ENCODE measurements at regions not wholly inside any gene's neighbourhood (a gene's known extent, or its start where the extent isn't known, plus 50 kb on each side); places are given as distances from the start of the nearest gene placed in this dataset.

GRCh38 chr6:95243053-95243452, 334.3 kb upstream of the MANEA start:
- DNase-seq, result no peak

GRCh38 chr6:95244751-95245150, 332.6 kb upstream of the MANEA start:
- no peak for DNase-seq

GRCh38 chr6:95248499-95248898, 328.8 kb upstream of the MANEA start:
- no peak for DNase-seq

- no peak for DNase-seq
These were observed 328.2 kb upstream of the MANEA start for GRCh38 chr6:95249175-95249574.

- no peak for DNase-seq
These were observed 327.7 kb upstream of the MANEA start for GRCh38 chr6:95249661-95250060.

- DNase-seq, result no peak
These were observed 313.5 kb upstream of the MANEA start for GRCh38 chr6:95263840-95264239.

GRCh38 chr6:95266537-95267258, 310.6 kb upstream of the MANEA start:
- DNase-seq, result no peak

GRCh38 chr6:95274686-95275235, 302.6 kb upstream of the MANEA start:
- DNase-seq, result no peak

GRCh38 chr6:95279616-95280015, 297.7 kb upstream of the MANEA start:
- DNase-seq, result no peak

- DNase-seq, result no peak
These were observed 296.6 kb upstream of the MANEA start for GRCh38 chr6:95280686-95281273.

GRCh38 chr6:95285881-95286280, 291.5 kb upstream of the MANEA start:
- no peak for DNase-seq

- no peak for DNase-seq
These were observed 290.5 kb upstream of the MANEA start for GRCh38 chr6:95286874-95287273.

GRCh38 chr6:95288251-95288650, 289.1 kb upstream of the MANEA start:
- DNase-seq, result no peak

- DNase-seq, result no peak
These were observed 285.3 kb upstream of the MANEA start for GRCh38 chr6:95292011-95292410.

- DNase-seq, result no peak
These were observed 284.1 kb upstream of the MANEA start for GRCh38 chr6:95293257-95293656.

GRCh38 chr6:95294043-95294442, 283.3 kb upstream of the MANEA start:
- no peak for DNase-seq

- no peak for DNase-seq
These were observed 267.8 kb upstream of the MANEA start for GRCh38 chr6:95309545-95309944.

GRCh38 chr6:95318137-95318536, 259.2 kb upstream of the MANEA start:
- DNase-seq, result no peak

- no peak for DNase-seq
These were observed 256.2 kb upstream of the MANEA start for GRCh38 chr6:95321126-95321525.

- DNase-seq, result no peak
These were observed 251.4 kb upstream of the MANEA start for GRCh38 chr6:95325916-95326315.

- no peak for DNase-seq
These were observed 249.1 kb upstream of the MANEA start for GRCh38 chr6:95328231-95328630.

- DNase-seq, result no peak
These were observed 225.1 kb upstream of the MANEA start for GRCh38 chr6:95352064-95352795.

GRCh38 chr6:95354551-95354950, 222.8 kb upstream of the MANEA start:
- no peak for DNase-seq
